ENCODE measurements at regions not wholly inside any gene's neighbourhood (a gene's known extent, or its start where the extent isn't known, plus 50 kb on each side); places are given as distances from the start of the nearest gene placed in this dataset.

DNA sequence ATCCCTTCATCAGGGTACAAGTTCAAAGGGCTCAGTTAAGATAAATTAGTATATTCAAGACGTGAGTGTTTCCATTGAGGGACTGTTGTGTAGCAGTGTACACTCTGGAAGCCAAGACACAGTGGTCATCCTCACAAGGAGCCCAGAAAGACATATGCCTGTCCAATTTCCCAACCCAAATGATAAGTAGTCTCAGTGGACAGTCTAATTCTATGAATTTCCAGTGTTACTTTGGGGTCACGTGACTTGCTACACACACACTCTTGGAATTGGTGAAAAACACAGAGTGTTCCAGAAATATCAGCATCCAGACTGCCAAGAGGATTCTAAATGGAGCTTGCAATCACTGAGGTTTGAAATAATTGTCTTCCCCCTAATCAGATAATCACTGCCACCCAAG lies 365.1 kb downstream of the WDR11 start:
- ChIA-PET POLR2A (no interaction called here), CTCF (no interaction called here), RAD21 (ENCODE audit: low non-redundant PET in 1 of 2, low total read pairs in 2 of 2, uncharacterized antibody in 2 of 2, unreplicated experiment in 2 of 2) (no interaction called here)
- H3K4me2 ChIP-seq (ENCODE audit: low read length) = no peak overlapping the region
- H4K20me1 ChIP-seq (ENCODE audit: insufficient read depth) = no peaks in the 10 kb centered on the region
- TF ChIP-seq, protein P1, sequence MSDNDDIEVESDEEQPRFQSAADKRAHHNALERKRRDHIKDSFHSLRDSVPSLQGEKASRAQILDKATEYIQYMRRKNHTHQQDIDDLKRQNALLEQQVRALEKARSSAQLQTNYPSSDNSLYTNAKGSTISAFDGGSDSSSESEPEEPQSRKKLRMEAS (IDR thresholded peaks at IDR 0.05) = no peak
- TF ChIP-seq, protein P2, sequence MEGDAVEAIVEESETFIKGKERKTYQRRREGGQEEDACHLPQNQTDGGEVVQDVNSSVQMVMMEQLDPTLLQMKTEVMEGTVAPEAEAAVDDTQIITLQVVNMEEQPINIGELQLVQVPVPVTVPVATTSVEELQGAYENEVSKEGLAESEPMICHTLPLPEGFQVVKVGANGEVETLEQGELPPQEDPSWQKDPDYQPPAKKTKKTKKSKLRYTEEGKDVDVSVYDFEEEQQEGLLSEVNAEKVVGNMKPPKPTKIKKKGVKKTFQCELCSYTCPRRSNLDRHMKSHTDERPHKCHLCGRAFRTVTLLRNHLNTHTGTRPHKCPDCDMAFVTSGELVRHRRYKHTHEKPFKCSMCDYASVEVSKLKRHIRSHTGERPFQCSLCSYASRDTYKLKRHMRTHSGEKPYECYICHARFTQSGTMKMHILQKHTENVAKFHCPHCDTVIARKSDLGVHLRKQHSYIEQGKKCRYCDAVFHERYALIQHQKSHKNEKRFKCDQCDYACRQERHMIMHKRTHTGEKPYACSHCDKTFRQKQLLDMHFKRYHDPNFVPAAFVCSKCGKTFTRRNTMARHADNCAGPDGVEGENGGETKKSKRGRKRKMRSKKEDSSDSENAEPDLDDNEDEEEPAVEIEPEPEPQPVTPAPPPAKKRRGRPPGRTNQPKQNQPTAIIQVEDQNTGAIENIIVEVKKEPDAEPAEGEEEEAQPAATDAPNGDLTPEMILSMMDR (IDR thresholded peaks at IDR 0.05 in 2 of 3, conservative IDR thresholded peaks at IDR 0.05 in 1 of 3; ENCODE audit: borderline replicate concordance in 1 of 3, insufficient read depth in 1 of 3, low read depth in 2 of 3, low read length in 2 of 3) = no peak
- no peak for TF ChIP-seq SIN3A (IDR thresholded peaks at IDR 0.05; ENCODE audit: low read depth)
- TF ChIP-seq EGR1 (IDR thresholded peaks at IDR 0.05; ENCODE audit: low read depth) = no peak
- TF ChIP-seq ZFX (IDR thresholded peaks at IDR 0.05) = no peak
- TF ChIP-seq CBX3 (IDR thresholded peaks at IDR 0.05; ENCODE audit: low read depth) = no peak
- no peak for TF ChIP-seq SRF (IDR thresholded peaks at IDR 0.05; ENCODE audit: low read depth)
- no peak for TF ChIP-seq JUND (IDR thresholded peaks at IDR 0.05)
- no peak for TF ChIP-seq POLR2A (IDR thresholded peaks at IDR 0.05; ENCODE audit: borderline replicate concordance, extremely low read depth, insufficient read depth, insufficient read length)
- TF ChIP-seq TCF7L2 (IDR thresholded peaks at IDR 0.05; ENCODE audit: borderline replicate concordance, extremely low read depth, insufficient read depth, insufficient read length) = no peak
- no peak for TF ChIP-seq EZH2 (IDR thresholded peaks at IDR 0.05)
- no peak for TF ChIP-seq POLR2AphosphoS5 (IDR thresholded peaks at IDR 0.05; ENCODE audit: low read depth, low read length)
- no peak for TF ChIP-seq RAD21 (IDR thresholded peaks at IDR 0.05; ENCODE audit: low read depth)
- TF ChIP-seq FOSL1 (IDR thresholded peaks at IDR 0.05; ENCODE audit: low read depth) = no peak
- TF ChIP-seq YY1 (IDR thresholded peaks at IDR 0.05; ENCODE audit: extremely low read depth, insufficient replicate concordance, low read depth, low read length) = no peak
- H2AFZ ChIP-seq (ENCODE audit: low read depth, low read length, poor library complexity, severe bottlenecking) = no peak overlapping the region
- DNase-seq (ENCODE audit: low read depth, low spot score) = no peak
- H3K27ac ChIP-seq (ENCODE audit: low read depth, low read length) = no peak overlapping the region
- H3K79me2 ChIP-seq (ENCODE audit: insufficient read depth, low read length) = no peaks in the 10 kb centered on the region
- intact Hi-C loops (cut with micrococcal nuclease) = no loop called here
- H3K9me2 ChIP-seq (ENCODE audit: insufficient read depth) = no peaks in the 10 kb centered on the region
- H3K9me3 ChIP-seq (ENCODE audit: control insufficient read depth in 1 of 2, insufficient read depth in 1 of 2, low read depth in 1 of 2, low read length in 2 of 2) = no peaks in the 10 kb centered on the region
- no TSS peak for BruUV-seq (replicated peaks)
- no peaks in the 10 kb centered on the region for H3K4me1 ChIP-seq (ENCODE audit: control insufficient read depth in 1 of 2, insufficient read depth in 2 of 2, low read length in 2 of 2)
- H3K36me3 ChIP-seq (ENCODE audit: control insufficient read depth in 1 of 2, insufficient read depth in 2 of 2, low read length in 2 of 2) = no peaks in the 10 kb centered on the region
- H3K27me3 ChIP-seq (ENCODE audit: insufficient read depth, low read length) = peaks cover 13% of the 10 kb centered on the region; the same call in 1 of the 2 replicates
- H3K4me3 ChIP-seq (replicated peaks in 1 of 2; ENCODE audit: low read depth in 1 of 2, low read length in 2 of 2) = no peak overlapping the region
- H3K9ac ChIP-seq (ENCODE audit: low read length) = no peak overlapping the region
- ATAC-seq = no peak
